IMR-90 (cell line): ENCODE measurements at regions not wholly inside any gene's neighbourhood (a gene's known extent, or its start where the extent isn't known, plus 50 kb on each side); places are given as distances from the start of the nearest gene placed in this dataset.

ENCODE experiments used
- ATAC-seq: fragments of 200-7000 bp; cut with Tn5 transposase; 2 replicates; pipeline ENCODE4 v1.9.1; 2020; ENCODE audit warnings: low read depth, mild to moderate bottlenecking, moderate library complexity
- BruUV-seq: library from RNA; stranded (reverse); fragments of 400-500 nt; replicated peaks from 2 replicates; lab custom pipeline; 2021; lab: Mats Ljungman, UMichigan
- CTCF ChIA-PET: fragments of 300-600 bp; formaldehyde crosslinking; extraction: SDS; loops from one replicate; lab custom pipeline; 2021; ENCODE audit warnings: antibody characterized with exemption; lab: Yijun Ruan, JAX
- POLR2A ChIA-PET: fragments of 300-600 bp; sonication (Branson Sonifier 250); formaldehyde crosslinking; loops from one replicate; lab custom pipeline; 2022; ENCODE audit warnings: antibody characterized with exemption; ENCODE audit not compliant: unreplicated experiment; lab: Charles Lee
- DNase-seq: peaks from one replicate; pipeline ENCODE4 v3.0.0; 2013
- H2AFZ ChIP-seq: replicated peaks from 2 replicates; pipeline ENCODE3; 2013; ENCODE audit warnings: low read length, mild to moderate bottlenecking; ENCODE audit not compliant: poor library complexity
- H2AK5ac ChIP-seq: 2 replicates; pipeline ENCODE4 v1.6.1; 2013; ENCODE audit warnings: low read depth, low read length, inconsistent platforms
- H2AK9ac ChIP-seq: replicated peaks from 2 replicates; pipeline ENCODE3; 2013; ENCODE audit warnings: mild to moderate bottlenecking, low read depth, low read length, moderate library complexity; ENCODE audit not compliant: poor library complexity
- H2BK120ac ChIP-seq: 2 replicates; pipeline ENCODE4 v1.6.1; 2013; ENCODE audit warnings: low read depth, low read length, inconsistent platforms
- H2BK15ac ChIP-seq: 3 replicates; pipeline ENCODE4 v1.6.1; 2013; ENCODE audit warnings: low read depth, low read length, inconsistent platforms
- H2BK20ac ChIP-seq: 2 replicates; pipeline ENCODE4 v1.6.1; 2013; ENCODE audit warnings: low read depth, mild to moderate bottlenecking, inconsistent platforms, low read length, moderate library complexity
- H2BK5ac ChIP-seq: 2 replicates; pipeline ENCODE4 v1.6.1; 2013; ENCODE audit warnings: mild to moderate bottlenecking, low read depth, low read length, inconsistent platforms; ENCODE audit not compliant: poor library complexity, severe bottlenecking
- H3K14ac ChIP-seq: replicated peaks from 2 replicates; pipeline ENCODE4 v1.6.1; 2013; ENCODE audit warnings: low read depth, low read length, inconsistent platforms
- H3K18ac ChIP-seq: 2 replicates; pipeline ENCODE4 v1.6.1; 2013; ENCODE audit warnings: low read depth, low read length, control low read depth
- H3K23ac ChIP-seq: 2 replicates; pipeline ENCODE4 v1.6.1; 2013; ENCODE audit warnings: low read depth, low read length, inconsistent platforms
- H3K27ac ChIP-seq: 2 replicates; pipeline ENCODE4 v1.5.1; 2013; ENCODE audit warnings: mild to moderate bottlenecking, control low read depth, low read length; ENCODE audit not compliant: insufficient read depth
- H3K27me3 ChIP-seq: 2 replicates; pipeline ENCODE4 v1.6.1; 2013; ENCODE audit warnings: low read length; ENCODE audit not compliant: control insufficient read depth, insufficient read depth
- H3K36me3 ChIP-seq: 2 replicates; pipeline ENCODE4 v1.6.1; 2013; ENCODE audit warnings: low read length, mixed read lengths; ENCODE audit not compliant: control insufficient read depth, insufficient read depth
- H3K4ac ChIP-seq: 2 replicates; pipeline ENCODE4 v1.6.1; 2013; ENCODE audit warnings: low read depth, low read length, inconsistent platforms
- H3K4me1 ChIP-seq: 2 replicates; pipeline ENCODE4 v1.6.1; 2013; ENCODE audit warnings: low read length, mixed read lengths; ENCODE audit not compliant: control insufficient read depth, insufficient read depth
- H3K4me2 ChIP-seq: 2 replicates; pipeline ENCODE4 v1.6.1; 2013; ENCODE audit warnings: low read depth, mild to moderate bottlenecking, control low read depth, low read length, moderate library complexity
- H3K4me3 ChIP-seq: 2 replicates; pipeline ENCODE4 v1.5.1; 2013; ENCODE audit warnings: low read depth, mild to moderate bottlenecking, control low read depth, low read length, moderate library complexity; ENCODE audit not compliant: insufficient read depth
- H3K56ac ChIP-seq: 2 replicates; pipeline ENCODE4 v1.6.1; 2013; ENCODE audit warnings: low read length, inconsistent platforms; ENCODE audit not compliant: insufficient read depth; ENCODE audit errors: extremely low read depth
- H3K79me1 ChIP-seq, 2 experiments: 2 replicates each; pipeline ENCODE4 v1.6.1; 2013; ENCODE audit warnings: low read length in 2 of 2, inconsistent platforms in 1 of 2, low read depth in 1 of 2
- H3K9ac ChIP-seq: 2 replicates; pipeline ENCODE4 v1.6.1; 2013; ENCODE audit warnings: low read depth, low read length, control low read depth
- H3K9me1 ChIP-seq: 2 replicates; pipeline ENCODE4 v1.6.1; 2013; ENCODE audit warnings: low read length, inconsistent platforms; ENCODE audit not compliant: insufficient read depth
- H3K9me3 ChIP-seq: 2 replicates; pipeline ENCODE4 v1.6.1; 2013; ENCODE audit warnings: low read length; ENCODE audit not compliant: control insufficient read depth, insufficient read depth
- H4K20me1 ChIP-seq: 2 replicates; pipeline ENCODE4 v1.6.1; 2013; ENCODE audit warnings: low read length, inconsistent platforms; ENCODE audit not compliant: insufficient read depth
- H4K5ac ChIP-seq: 2 replicates; pipeline ENCODE4 v1.6.1; 2013; ENCODE audit warnings: mild to moderate bottlenecking, low read depth, low read length, control low read depth
- H4K8ac ChIP-seq, 2 experiments: 2 replicates each; pipeline ENCODE4 v1.6.1; 2013; ENCODE audit warnings: low read depth in 2 of 2, low read length in 2 of 2, control low read depth in 1 of 2, inconsistent platforms in 1 of 2
- H4K91ac ChIP-seq: 2 replicates; pipeline ENCODE4 v1.6.1; 2013; ENCODE audit warnings: low read depth, low read length, inconsistent platforms; ENCODE audit not compliant: insufficient read depth
- FOS ChIP-seq: fragments of 150-350 bp; IDR thresholded peaks from 2 replicates; pipeline ENCODE4 v1.6.1; 2016; ENCODE audit warnings: low read depth, low read length
- MAFK ChIP-seq: IDR thresholded peaks from 2 replicates; pipeline ENCODE4 v1.6.1; 2012; ENCODE audit warnings: low read depth, low read length, improper control_type of control experiment
- MXI1 ChIP-seq: IDR thresholded peaks from 2 replicates; pipeline ENCODE4 v1.6.1; 2012; ENCODE audit warnings: low read depth, mild to moderate bottlenecking, low read length, moderate library complexity, borderline replicate concordance
- NFE2L2 ChIP-seq: fragments of 150-350 bp; IDR thresholded peaks from 2 replicates; pipeline ENCODE4 v1.6.1; 2016; ENCODE audit warnings: low read depth, mild to moderate bottlenecking, low read length
- POLR2A ChIP-seq: IDR thresholded peaks from 2 replicates; pipeline ENCODE4 v1.6.1; 2012; ENCODE audit warnings: mild to moderate bottlenecking, low read depth, low read length
- RCOR1 ChIP-seq: IDR thresholded peaks from 2 replicates; pipeline ENCODE4 v1.6.1; 2012; ENCODE audit warnings: mild to moderate bottlenecking, low read length, improper control_type of control experiment; ENCODE audit not compliant: insufficient replicate concordance
- RFX5 ChIP-seq: IDR thresholded peaks from 2 replicates; pipeline ENCODE4 v1.8.0; 2012; ENCODE audit warnings: low read depth, mild to moderate bottlenecking, low read length, moderate library complexity
- SMC3 ChIP-seq: fragments of 150-350 bp; IDR thresholded peaks from 2 replicates; pipeline ENCODE4 v1.6.1; 2016; ENCODE audit warnings: low read depth, mild to moderate bottlenecking, antibody characterized with exemption, low read length, moderate library complexity
- USF2 ChIP-seq: fragments of 150-350 bp; IDR thresholded peaks from 2 replicates; pipeline ENCODE4 v1.6.1; 2017; ENCODE audit warnings: mild to moderate bottlenecking, antibody characterized with exemption, low read length, low read depth
- WGBS, 2 experiments: methylation state at CpG; one replicate each; pipeline versions ENCODE4 v1.1.5 to v1.1.7; 2013; ENCODE audit warnings: missing lambda C conversion rate in 2 of 2; ENCODE audit not compliant: insufficient read length in 1 of 2; ENCODE audit errors: extremely low coverage in 2 of 2; 5-methylcytosine and 5-hydroxymethylcytosine counted together
- dilution Hi-C: fragments of 300-500 bp; cut with HindIII; formaldehyde crosslinking; loops from one replicate; pipeline ENCODE4 v1.14.3; 2018; ENCODE audit warnings: low sequenced_read_pairs; ENCODE audit not compliant: unreplicated experiment
- in situ Hi-C: fragments of 300-500 bp; cut with MboI; formaldehyde crosslinking; loops from 3 replicates; pipeline ENCODE4 v1.14.3; 2019; ENCODE audit warnings: low sequenced_read_pairs, inconsistent platforms, mixed read lengths
- intact Hi-C: fragments of 100-400 bp; cut with micrococcal nuclease; formaldehyde crosslinking; loops from 2 replicates; pipeline ENCODE4 v1.10.0; 2022

DNA sequence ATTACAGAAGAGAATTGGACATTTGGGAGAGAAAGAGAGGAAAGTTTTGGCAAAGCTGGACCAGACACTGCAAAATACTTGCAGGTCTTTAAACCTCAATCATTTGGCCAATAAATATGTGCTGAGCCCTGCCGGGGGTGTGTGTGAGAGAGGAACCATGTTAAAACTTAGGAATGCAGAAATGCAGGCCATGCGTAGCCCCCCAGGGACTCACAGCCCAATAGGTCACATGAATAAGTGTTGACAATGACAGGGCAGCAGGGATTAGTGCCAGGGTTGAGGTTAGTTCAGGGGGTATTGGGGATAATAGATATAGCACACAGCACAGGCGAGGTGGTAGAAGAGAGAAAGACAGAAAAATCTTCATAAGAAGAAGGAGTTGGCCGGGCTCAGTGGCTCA lies 113.3 kb upstream of the ADAMTS18 start:
- H3K27ac ChIP-seq: no peak overlapping the region
- no peak overlapping the region for H3K23ac ChIP-seq
- H3K79me1 ChIP-seq: no peaks in the 10 kb centered on the region
- no peak for DNase-seq
- 58% methylated on average over 3 of the region's 4 CpGs; no CpG with 5 or more reads in 1 of the 2 experiments for WGBS, 2 experiments
- no peak overlapping the region for H3K4me3 ChIP-seq
- no peak overlapping the region for H4K91ac ChIP-seq
- no peak overlapping the region for H2BK20ac ChIP-seq
- in situ Hi-C loops (no loop called here), intact Hi-C loops (no loop called here), dilution Hi-C loops (no loop called here)
- no peak overlapping the region for H2BK5ac ChIP-seq
- H2BK15ac ChIP-seq: no peak overlapping the region
- H3K14ac ChIP-seq: no peak overlapping the region
- H3K18ac ChIP-seq: no peak overlapping the region
- no peak overlapping the region for H4K8ac ChIP-seq
- no peaks in the 10 kb centered on the region for H3K9me1 ChIP-seq
- H2AK5ac ChIP-seq: no peak overlapping the region
- ChIA-PET POLR2A (interaction anchor here (0.5 kb wide), 1 partner anchor 30 kb away, joined by 3 read pairs; no protein-coding TSS in a partner anchor), CTCF (no interaction called here)
- no TSS peak for BruUV-seq
- H3K9me3 ChIP-seq: no peaks in the 10 kb centered on the region
- no peaks in the 10 kb centered on the region for H3K4me1 ChIP-seq
- H4K5ac ChIP-seq: no peak overlapping the region
- no peaks in the 10 kb centered on the region for H3K27me3 ChIP-seq
- no peak overlapping the region for H3K4me2 ChIP-seq
- H2AFZ ChIP-seq: no peak overlapping the region
- H3K4ac ChIP-seq: no peak overlapping the region
- H2BK120ac ChIP-seq: no peak overlapping the region
- H2AK9ac ChIP-seq: no peak overlapping the region
- no peaks in the 10 kb centered on the region for H4K20me1 ChIP-seq
- no peaks in the 10 kb centered on the region for H3K36me3 ChIP-seq
- TF ChIP-seq SMC3 (no peak), FOS (no peak), MAFK (no peak), USF2 (no peak), MXI1 (no peak), RCOR1 (no peak), RFX5 (no peak), POLR2A (no peak), NFE2L2 (no peak)
- H3K56ac ChIP-seq: no peak overlapping the region
- ATAC-seq: no peak
- H3K9ac ChIP-seq: no peak overlapping the region
